NOMO-1 (cell line): ENCODE measurements at regions not wholly inside any gene's neighbourhood (a gene's known extent, or its start where the extent isn't known, plus 50 kb on each side); places are given as distances from the start of the nearest gene placed in this dataset.
A peak's percentile ranks its signal among the peaks of the same experiment; 100 is the strongest.

Experiments used
- DNase-seq, 2 experiments: peaks; one replicate each; lab custom pipeline; 2025; ENCODE audit not compliant: unreplicated experiment in 2 of 2; lab: John Stamatoyannopoulos, UW

DNA sequence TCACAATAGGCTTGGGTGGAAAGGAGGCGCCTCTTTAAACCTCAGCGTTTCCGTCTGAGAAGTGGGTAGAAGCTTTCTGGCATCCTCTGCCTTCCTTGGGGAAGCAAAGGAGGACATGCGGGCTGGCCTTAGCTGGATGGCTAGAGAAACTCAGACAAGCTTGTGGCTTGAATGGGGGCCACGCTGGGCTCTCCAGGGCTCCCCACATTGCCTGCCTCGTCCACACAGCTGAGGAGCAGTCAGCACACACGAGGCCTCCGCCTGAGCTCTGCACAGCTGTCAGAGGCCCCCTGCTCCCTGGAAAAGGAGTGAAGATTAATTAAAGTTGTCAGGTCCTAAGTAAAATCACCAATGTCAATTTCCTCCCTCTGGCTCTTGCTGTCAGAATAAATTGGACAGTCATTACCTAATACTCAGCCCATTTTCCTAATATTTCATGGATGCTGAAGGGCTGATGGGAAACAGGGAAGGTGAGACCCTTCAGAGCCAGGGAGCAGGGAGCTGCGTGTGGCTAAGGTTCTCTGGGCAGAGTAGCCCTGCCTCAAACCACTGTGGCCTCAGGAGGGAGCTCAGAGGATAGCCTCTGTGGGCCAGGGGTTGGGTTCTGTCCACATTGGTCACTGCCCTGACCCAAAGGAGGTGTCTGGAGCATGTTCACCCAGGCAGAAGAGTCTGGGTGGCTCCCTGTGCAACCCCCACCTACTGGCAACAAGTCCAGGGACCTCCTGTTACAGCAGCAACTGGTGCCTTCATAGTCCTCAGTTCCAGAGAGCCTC is 118.3 kb upstream of the CD82 start:
- no peak for DNase-seq

DNA sequence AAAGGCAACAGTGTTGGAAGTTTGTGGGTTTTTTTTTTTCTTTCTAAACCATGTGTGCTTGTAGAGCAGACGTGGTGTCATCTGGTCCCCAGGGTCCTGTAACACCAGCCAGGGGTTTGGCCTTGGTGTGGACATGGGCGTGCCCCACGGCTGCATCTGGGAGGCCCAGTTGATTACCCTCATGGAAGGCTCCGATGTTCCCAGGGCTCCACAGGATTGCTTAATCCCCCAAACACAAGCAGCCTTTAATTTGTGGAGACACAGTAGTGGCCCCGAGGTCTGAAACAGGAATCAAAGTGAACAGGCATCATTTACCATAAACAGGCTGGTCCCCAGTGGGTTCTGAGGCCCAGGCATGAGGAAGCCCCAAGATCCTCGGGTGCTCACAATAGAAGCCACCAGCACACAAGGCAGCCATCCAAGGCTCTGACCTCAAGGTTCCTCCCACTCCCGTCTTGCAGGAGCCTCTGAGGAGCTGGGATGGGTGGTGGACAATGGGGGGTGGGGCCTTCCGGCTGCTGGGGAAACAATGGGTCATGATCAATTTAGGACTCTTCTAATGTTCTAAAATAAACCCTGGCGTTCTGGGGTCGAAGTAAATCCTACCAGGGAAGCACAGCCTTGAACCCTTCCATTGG is 115.0 kb upstream of the CD82 start:
- no peak for DNase-seq

DNA sequence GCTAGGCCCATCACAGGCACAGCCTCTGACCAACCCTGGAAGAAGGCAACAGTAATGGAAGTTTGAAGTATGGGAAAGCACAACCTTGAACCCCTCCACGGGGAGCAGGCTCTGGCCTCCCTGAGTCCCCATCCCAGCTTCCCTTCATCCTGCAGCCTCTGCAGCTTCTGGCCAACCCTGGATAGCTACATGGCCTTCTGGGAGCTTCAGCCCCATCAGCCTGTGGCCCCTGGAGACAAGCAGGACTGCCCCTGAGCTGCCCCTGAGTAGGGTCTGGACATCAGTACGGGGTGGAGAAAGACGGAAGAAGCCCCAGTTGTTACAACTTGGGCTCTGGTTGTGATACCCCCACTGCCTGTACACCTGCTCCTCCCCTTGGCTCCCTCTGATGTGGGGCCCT is 113.8 kb upstream of the CD82 start:
- no peak for DNase-seq

DNA sequence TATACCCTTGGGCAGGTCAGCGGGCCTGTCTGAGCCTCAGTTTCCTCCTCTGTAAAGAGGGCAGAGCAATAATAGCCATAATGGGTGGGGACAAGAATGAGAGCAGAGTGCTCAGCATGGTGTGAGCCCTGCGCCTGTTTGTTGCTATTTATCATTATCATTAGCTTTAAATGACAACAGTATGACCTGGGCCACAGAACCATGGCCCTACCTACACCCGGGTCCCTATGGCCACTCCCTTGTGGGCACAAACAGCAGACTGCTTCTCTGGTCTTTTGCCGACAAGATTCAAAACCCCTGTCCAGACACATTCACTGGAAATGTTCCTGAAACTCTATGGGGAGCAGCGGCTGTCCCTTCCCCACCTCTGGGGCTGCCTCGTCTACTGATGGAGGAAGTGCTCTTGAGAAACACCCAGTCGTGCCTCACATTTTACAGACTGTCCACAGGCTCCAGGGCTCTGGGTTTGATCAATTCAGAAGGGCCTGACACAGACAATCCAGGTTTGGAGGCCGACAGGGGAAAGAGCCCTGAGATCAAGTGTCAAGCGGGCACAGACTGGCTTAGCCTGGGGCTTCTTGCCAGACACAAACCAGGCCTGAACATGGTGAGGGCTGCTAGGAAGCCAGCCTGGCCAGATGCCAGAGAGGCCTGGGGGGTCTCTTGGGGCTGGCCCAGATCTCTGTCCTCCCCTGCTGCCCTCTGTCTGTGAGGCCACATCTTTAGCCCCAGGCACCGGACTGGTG is 112.5 kb upstream of the CD82 start:
- DNase-seq = no peak

DNA sequence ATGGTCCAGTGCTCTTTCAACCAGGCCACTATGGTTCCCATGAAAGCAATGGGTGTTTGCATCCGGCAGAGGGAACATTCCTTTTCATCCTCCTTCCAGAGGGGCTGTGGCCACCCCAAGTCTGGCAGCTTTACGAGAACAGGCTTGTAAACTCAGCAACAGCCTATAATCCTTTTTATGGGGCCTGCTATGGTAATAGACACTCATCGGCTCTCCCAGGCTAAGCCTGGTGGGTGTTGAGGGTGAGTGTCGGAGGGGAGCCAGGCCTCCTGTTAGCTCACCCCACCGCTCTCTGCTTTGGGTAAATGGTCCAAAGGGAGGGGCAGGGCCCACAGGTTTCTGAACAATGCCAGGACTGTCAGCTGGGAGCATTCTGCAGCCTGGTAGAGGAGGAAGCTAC is 111.6 kb upstream of the CD82 start:
- DNase-seq = no peak

DNA sequence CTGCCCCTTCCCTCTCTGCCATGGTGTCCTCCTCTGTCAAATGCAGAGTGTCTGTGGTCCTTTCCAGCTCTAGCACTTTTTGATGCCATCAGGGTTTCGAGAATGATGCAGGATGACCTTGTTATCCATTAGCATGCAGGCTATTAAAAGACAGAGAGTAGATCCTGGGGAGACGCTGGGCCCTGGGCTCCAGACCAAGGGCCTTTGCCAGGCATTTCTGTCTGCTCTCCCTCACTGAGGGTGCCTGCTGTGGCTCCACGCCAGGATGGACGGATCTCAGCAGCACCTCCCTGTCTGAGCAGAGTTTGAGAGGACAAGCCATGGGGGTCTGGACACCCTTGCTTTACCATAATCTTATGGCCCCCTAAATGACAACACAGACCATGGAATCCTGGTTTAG is 110.8 kb upstream of the CD82 start:
- DNase-seq = no peak

DNA sequence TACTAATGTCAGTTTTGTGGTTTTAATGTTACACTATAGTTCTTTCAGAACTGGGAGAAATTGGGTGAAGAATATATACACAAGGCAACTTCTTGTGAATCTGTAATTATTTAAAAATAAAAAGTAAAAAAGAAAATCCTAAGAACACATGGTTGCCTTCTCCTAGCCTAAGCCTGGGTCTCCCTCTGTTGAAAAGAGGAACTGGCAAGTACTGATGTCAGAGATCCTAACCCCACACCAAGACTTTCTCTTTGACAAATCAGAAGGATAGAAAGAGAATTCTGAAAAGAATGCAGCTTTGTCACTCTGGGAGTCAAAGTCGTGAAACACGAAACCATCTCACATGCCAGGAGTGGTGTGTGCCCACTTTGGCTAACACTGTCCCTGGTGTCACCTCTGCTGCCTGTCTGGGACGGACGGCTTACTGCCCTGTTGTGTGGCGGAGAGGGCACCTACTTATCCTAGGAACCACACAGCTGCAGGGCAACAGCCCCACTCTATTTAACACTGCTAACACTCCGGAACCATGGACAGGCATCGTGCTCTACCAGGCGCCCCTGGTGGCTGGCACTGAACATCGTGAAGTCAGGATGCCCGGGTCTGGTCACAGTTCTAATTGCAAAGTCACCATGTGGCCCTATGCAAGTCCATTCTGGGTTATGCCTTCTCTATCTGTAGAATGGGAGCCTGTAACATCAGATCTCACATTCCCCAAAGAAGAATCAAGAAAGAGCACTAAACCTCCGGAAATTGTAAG is 108.7 kb upstream of the CD82 start:
- DNase-seq = peak in 1 of 2 experiments; percentile 1

DNA sequence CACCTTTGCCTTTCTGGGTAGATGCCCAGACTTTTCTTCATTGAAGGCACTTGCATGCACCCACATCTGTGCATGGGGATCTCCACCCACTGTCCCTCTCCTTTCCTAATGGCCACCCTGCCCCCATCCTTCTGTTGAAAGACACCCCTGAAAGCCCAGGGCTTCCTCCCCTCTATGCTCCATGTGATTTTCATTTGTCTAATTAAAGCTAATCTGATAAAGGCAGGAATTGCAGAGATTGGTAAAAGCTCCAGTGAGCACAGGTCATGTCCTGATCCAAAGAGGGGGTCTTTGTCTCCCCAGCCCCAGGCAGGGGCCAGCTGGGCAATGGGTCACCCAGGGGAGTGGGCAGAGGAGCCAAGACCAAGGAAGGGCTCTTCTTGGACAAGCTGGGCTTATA is 107.6 kb upstream of the CD82 start:
- DNase-seq = no peak

DNA sequence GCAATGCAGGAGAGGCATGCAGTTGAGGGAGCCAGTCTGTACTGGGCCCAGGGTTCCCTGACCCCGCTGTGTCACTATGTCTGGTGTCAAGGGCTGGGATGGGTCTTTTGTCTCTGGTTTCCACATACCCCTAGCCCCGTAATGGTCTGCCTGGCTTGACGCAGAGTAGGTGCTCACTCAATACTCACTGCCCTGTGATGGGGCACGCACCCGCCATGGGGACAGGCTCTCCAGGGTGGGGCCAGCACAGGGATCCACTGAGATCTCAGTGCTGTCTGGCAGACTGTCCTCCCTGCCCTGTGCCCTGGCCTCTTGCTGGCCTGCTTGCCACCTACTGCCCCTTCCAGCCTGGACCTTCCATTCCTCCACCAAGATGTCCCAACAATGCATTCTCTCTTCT is 101.7 kb upstream of the CD82 start:
- no peak for DNase-seq

DNA sequence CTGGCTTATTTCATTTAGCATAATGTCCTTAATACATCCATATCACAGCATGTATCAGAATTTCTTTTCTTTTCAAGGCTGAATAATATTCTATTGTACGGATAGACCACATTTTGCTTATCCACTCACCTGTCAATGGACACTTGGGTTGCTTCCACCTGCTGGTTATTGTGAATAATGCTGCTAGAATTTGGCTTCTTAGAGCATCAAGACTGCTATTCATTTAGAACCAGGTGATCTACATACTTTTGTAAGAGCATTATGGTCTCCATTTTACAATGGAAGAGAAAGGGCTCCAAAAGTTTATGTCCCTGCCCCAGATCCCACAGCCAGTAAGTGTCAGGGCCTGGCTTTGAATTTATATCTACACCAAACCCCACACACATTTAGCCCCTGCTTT is 100.7 kb upstream of the CD82 start:
- no peak for DNase-seq

DNA sequence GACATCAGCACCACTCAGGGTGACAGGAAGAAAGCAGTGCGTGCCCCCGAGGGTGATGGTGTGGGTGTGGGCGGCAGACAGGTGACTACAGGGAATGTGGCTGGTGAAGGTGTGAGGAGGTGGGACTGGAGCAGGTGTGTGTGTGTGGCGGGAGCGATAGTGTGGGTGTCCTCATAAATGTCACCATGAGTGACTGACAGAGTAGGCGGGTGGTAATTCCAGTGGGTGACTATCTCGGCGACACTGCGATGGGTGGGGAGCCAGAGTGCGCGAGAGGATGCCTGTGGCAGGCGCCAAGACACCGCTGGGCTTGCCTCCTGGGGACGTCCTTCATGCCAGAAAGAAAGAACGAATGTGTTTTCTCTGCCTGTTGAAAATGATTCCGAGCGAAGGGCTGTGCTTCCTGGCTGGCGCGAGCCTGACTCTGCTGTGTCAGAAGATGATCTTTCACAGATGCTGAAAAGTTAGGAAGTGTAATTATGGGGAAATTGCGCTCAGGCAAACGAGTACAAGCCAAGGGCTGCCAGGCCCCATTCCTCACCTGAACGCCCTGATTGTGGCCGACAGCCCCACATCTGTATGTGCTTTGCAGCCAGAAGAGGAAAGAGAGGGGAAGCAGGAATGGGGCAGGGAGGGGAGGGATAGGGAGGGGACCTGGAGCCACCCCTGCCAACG is 98.8 kb upstream of the CD82 start:
- no peak for DNase-seq

DNA sequence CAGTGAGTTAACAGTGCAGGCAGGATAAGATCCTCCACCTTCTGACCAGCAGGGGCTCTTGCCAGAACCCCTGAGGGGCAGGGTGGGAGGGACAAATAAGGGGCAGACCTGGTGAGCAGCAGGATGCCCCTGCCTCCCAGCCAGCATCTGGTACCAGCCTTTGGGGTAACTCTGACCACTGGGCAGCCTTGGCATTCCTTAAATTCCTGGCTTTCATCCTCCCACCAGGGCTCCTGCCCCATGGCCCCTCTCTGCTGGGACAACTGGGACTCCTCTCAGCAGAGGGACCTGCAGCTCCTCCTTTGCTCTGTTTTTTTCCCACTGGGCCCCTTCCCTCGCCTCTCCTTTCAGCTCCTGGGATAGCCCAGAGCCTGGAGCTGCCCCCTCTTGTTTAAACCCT is 98.0 kb upstream of the CD82 start:
- DNase-seq = no peak

DNA sequence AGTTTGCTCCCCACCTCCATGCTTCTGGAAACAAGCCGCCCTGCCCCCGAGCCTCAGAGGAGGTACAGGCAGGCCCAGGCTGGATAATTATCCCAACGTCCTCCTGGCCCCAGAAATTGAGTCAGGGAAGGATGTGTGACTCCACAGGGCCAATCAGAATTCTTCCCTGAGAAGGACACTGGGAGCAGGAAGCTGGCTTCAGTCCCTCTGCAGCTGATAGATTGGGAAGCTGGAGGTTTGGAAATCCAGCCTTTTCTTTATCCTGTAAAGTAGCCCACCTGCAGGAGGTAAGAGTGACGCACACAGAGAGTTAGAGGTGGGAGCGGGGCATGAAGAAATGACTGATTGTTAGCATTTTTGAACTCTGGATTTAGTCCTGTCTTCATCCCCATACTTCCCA is 97.5 kb upstream of the CD82 start:
- DNase-seq = no peak

DNA sequence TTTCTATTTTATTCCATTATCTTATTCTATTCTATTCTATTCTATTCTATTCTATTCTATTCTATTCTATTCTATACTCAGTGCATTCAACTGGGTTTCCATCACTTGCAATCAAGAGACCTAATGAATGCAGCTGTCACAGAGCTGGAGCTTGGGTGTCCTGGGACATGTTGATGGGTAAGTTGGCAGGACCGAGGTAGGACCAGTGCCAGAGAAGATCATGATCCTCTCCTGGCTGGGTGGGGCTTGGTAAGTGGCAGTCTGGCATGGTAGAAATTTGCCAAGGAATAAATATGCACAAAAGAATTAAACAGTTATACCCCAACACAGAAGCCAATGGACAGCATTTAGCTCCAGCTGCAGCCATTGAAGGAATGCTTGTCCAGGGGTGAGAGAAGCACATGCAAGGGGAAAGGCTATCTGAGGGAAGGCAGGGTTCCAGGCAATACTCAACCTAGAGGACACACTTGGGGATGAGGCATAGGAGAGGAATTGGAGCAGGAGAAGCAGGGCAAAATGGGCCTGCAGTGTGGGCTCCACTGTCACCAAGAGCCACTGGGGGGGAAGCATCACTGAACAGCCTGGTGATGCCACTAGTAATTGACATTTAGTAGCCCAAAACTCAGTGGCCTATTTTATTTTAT is 97.0 kb upstream of the CD82 start:
- no peak for DNase-seq

DNA sequence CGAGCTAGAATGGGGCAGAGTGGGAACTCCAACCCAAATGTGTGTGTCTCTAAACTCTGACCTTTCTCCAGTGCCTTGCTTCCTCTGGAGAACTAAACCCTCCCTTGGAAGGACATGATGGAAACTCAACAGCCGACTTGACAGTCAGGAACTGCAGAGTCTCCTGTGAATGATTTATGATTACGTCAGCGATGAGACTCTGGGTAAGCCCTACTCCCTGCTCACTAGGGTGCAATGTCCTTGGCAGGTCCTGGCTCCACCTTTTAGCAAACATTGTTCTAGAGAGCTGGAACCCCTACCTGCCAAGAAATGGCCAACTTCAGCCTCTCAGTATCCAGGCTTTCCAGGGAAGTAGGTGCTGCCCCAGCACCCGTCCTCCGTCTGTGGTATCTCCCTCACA is 96.1 kb upstream of the CD82 start:
- DNase-seq = no peak

DNA sequence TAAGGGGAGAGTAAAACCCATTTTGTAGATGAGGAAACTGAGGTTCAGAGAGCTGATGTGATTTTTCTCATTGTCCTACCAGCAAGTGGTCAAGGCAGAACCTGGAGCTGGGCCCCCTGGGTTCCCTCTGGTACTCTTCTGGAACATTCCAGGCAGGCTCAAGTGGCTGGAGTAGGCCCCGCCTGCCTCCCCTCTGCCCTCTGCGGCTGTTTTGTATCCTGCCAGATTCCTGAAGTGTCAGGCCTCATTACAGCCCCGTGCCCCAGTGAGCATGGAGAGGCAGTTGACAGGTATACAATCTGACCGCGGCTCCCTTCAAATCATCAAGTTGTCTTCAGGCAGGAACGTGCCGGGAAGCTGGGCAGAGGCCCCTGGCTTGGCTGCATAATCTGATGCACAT is 94.6 kb upstream of the CD82 start:
- no peak for DNase-seq

DNA sequence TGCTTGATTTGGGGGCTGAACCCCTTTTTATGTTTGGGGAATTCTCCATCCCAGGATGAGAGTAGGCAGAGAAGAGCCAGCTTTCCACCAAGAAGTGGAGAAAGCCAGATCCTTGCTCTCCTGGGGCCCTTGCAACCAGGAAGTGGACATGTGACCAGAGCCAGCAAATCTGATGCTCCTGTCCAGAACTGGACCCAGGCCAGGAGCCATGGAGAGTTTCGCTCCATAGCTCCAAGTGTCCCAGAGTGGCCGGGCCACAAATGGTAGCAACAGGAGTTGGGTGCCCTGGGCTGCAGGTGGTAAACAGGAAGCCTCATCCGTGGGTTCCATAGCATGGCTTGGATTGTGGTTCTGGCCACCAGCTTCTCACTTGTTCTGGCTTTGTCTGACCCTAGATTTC is 93.9 kb upstream of the CD82 start:
- DNase-seq = no peak

DNA sequence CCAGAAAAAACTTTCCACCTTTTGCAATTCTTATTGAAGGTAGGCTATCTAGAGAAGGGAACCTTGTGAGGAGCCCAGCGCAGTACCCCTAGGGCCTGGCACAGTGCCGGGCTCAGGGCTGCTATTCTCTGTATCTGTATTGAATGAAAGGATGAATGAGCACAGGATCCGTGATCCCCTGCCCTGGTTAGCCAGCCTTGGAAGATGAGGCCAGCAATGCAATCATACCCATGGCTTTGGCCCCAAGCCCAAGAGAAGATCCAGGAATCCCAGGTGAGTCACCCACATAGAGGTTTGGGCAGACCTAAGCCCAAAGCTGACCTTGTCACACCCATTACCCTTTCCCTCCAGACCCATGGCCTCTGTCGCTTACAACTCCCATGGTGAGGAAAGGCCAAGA is 92.5 kb upstream of the CD82 start:
- DNase-seq = no peak

DNA sequence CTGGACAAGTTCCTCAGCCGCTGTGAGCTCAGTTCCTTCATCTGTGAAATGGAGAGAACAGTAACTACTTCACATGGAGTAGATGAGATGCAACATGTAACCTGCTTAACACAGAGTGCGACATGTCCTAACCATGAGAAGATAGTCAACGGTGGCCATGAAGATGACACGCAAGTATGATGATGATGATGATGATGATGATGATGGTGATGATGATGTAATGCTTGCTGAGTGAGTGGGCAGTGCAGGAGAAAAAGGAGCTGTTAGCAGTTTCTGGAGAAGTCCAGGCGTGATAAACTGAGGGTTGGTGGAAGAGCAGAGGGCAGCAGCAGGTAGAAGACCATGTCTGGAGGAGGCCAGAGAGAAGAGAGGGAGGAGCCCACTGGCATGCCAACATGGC is 90.8 kb upstream of the CD82 start:
- no peak for DNase-seq

DNA sequence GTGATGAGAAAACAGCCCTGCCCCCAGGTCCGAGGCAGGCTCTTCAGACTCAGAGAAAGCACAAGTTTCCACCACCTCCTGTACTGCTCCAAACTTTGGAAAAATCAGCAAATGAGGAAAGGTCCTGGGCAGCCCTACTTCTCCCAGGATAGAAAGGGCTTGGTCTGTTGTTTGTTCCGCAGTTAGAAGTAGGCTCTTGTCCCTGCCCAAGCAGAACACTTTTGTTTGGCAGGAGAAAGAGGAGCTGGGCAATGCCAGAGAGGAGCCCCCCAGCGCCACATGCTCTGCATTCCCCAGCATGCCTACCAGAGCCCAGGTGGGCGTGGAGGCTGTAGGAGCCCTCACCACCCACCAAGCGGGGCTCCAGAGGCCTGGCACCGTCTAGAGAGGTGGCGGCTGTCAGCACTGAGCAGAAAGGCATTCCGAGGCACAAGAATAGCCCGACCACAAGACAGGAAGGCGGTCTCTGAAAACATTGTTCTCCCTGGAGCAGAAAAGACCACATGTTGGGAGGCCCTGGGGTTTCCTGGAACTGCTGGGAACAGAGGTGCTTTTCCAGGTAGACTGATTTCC is 90.3 kb upstream of the CD82 start:
- DNase-seq = no peak
